ENCODE measurements at regions not wholly inside any gene's neighbourhood (a gene's known extent, or its start where the extent isn't known, plus 50 kb on each side); places are given as distances from the start of the nearest gene placed in this dataset.

DNA sequence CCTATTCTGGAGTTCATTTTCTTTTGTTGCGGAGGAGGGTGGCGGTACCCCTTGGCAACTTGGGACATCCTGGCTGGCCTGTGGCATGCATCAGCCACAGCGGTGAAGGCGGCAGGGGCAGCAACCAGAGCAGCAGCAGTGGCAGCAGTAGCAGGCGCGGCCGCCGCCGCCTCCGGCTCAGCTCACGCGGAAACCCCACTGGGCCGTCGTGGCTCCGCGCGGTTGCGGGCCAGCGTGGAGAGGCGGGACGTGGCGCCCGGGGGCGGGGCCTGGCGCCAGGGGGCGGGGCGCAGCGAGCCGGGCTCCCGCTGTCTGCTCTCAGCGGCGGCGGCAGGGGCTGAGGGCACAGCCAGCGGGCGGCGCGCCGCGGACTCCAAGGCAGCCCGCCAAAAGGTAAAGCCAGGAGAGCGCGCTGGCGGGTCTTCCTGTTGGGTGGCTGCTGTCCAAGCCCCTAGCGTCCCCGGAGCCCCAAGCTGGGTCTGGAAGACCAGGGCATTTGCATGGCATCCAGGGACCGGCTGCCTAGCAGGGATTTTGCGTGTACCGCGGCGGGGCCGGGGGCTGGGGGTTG, 334.4 kb upstream of the THRB start:
- H3K27ac ChIP-seq (ENCODE audit: low read depth in 1 of 3, low read length in 2 of 3), result no peak overlapping the region
- FAIRE-seq, result no peak
- 2 to 5% (median 4%) methylated on average over 42 to 51 of the region's 51 CpGs for WGBS, 3 donors
- no peaks in the 10 kb centered on the region for H3K36me3 ChIP-seq (ENCODE audit: control insufficient read depth in 3 of 3, insufficient read depth in 2 of 3, low read depth in 1 of 3, low read length in 3 of 3)
- peak in 1 of 2 donors; percentile 43 for DNase-seq
- H3K27me3 ChIP-seq (ENCODE audit: control insufficient read depth in 3 of 3, insufficient read depth in 3 of 3, low read length in 3 of 3), result peaks cover 3 to 52% (median 12%) of the 10 kb centered on the region in 3 donors
- peaks cover 0 to 6% (median 0%) of the 10 kb centered on the region in 3 donors for H3K4me1 ChIP-seq (ENCODE audit: control insufficient read depth in 3 of 3, insufficient read depth in 2 of 3, low read depth in 1 of 3, low read length in 2 of 3)
- no peaks in the 10 kb centered on the region for H3K9me3 ChIP-seq (ENCODE audit: control insufficient read depth in 2 of 2, insufficient read depth in 1 of 2, low read depth in 1 of 2, low read length in 1 of 2)
- peak overlapping the region in 2 of 3 donors; percentile 16 to 38 for H3K4me3 ChIP-seq (ENCODE audit: low read depth in 1 of 3, low read length in 3 of 3)

DNA sequence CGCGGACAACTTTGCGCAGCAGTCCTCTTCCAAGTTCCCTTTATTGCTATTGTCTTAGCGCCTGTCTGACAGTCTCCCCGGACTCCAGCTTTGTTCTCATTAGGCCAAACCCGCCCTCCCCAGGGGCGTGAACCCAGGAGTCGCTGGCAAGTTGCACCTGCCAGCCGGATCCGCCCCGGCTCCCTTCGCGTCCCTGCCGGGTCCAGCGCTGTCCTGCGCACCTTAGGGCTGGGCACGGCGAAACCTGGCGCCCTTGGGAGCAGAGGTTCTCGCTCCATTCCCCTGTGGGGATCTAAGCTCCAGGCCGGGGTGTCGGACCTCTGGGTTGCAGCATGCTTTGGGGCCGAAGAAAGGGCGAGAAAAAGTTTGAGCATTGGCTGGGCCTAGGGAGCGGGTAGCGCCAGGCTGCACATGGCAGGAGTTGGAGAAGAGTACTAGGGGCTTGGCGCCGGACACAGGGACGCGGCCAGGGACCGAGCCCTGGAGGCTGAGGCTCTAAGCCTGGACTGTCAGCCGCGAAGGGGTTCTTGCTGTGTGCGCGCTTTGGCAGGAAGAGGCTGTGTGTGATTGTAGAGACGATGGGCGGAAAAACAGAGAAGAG, 335.1 kb upstream of the THRB start:
- FAIRE-seq, result no peak
- H3K27me3 ChIP-seq (ENCODE audit: control insufficient read depth in 3 of 3, insufficient read depth in 3 of 3, low read length in 3 of 3), result peaks cover 3 to 52% (median 12%) of the 10 kb centered on the region in 3 donors
- 2 to 3% (median 2%) methylated on average over 36 to 37 of the region's 37 CpGs for WGBS, 3 donors
- DNase-seq, result peak; percentile 22 to 35
- no peak overlapping the region for H3K27ac ChIP-seq (ENCODE audit: low read depth in 1 of 3, low read length in 2 of 3)
- no peaks in the 10 kb centered on the region for H3K36me3 ChIP-seq (ENCODE audit: control insufficient read depth in 3 of 3, insufficient read depth in 2 of 3, low read depth in 1 of 3, low read length in 3 of 3)
- H3K4me3 ChIP-seq (ENCODE audit: low read depth in 1 of 3, low read length in 3 of 3), result peak overlapping the region in 2 of 3 donors; percentile 16 to 38
- H3K9me3 ChIP-seq (ENCODE audit: control insufficient read depth in 2 of 2, insufficient read depth in 1 of 2, low read depth in 1 of 2, low read length in 1 of 2), result no peaks in the 10 kb centered on the region
- peaks cover 0 to 6% (median 0%) of the 10 kb centered on the region in 3 donors for H3K4me1 ChIP-seq (ENCODE audit: control insufficient read depth in 3 of 3, insufficient read depth in 2 of 3, low read depth in 1 of 3, low read length in 2 of 3)

DNA sequence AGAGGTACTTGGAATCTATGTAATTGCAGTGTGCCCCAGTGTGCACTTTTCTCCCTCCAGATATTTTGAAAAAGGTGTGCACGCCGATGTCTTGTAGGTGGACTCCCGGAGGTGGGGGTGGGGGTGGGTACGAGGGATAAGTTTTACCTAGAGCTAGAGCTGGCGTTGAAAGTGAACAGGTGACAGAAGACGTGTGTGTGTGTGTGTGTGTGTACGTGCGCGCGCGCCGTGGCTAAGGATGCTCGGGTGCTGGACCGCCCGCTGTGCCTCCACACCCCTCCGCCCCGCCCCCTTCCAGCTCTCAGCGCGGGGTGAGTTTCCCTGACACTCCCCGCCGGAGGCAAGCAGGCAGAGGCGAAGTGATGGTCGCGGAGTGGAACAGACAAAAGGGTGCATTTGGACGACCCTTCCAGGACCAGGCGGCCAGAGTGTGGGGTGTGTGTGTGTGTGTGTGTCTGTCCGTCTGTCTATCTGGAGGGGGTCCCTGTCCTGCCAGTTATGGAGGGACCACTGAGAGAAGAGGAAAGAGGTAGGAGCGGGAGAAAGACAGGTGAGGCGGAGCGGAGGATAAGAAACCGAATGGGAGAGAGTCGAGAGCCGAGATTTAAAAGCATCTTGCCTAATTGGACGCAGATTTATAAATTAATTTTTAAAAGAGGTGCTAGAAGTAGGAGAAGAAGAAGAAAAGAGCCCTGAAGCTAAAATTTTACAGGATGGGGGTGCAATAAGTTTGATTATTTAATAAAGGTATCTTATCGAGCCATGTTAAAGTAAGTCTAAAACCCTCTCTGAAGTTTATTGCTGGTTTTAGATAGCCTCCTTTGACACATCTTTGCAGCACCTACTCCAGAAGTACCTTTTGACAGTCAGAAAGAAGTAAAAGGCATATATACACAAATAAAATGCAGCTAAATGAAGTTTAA, 335.8 kb upstream of the THRB start:
- Histone ChIP-seq H3K36me3 (ENCODE audit: control insufficient read depth in 3 of 3, insufficient read depth in 2 of 3, low read depth in 1 of 3, low read length in 3 of 3) (no peaks in the 10 kb centered on the region), H3K27me3 (ENCODE audit: control insufficient read depth in 3 of 3, insufficient read depth in 3 of 3, low read length in 3 of 3) (peaks cover 3 to 52% (median 12%) of the 10 kb centered on the region in 3 donors), H3K4me1 (ENCODE audit: control insufficient read depth in 3 of 3, insufficient read depth in 2 of 3, low read depth in 1 of 3, low read length in 2 of 3) (peaks cover 0 to 6% (median 0%) of the 10 kb centered on the region in 3 donors), H3K9me3 (ENCODE audit: control insufficient read depth in 2 of 2, insufficient read depth in 1 of 2, low read depth in 1 of 2, low read length in 1 of 2) (no peaks in the 10 kb centered on the region), H3K27ac (ENCODE audit: low read depth in 1 of 3, low read length in 2 of 3) (no peak overlapping the region), H3K4me3 (ENCODE audit: low read depth in 1 of 3, low read length in 3 of 3) (peak overlapping the region in 1 of 3 donors; percentile 38)
- DNase-seq (peak in 1 of 2 donors; percentile 2), FAIRE-seq (no peak)
- WGBS, 3 donors, result 7 to 11% (median 9%) methylated on average over 34 to 35 of the region's 35 CpGs

DNA sequence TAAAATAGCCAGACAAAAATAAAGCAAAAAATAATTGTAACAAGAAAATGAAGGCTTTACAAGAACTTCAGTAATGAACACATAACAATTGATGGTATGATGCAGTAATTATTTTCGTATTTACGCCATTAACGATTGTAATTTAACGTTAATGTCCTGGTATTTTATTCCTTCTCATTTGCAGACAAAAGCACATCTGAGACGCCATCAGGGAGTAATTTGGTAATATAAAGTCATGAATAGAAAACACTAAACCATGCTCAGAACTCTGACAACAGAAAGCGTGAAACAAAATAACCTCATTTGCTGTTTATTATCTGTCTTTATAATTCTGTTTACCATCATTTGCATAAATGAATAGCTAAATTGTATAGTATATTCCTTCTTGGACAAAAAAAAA, 336.6 kb upstream of the THRB start:
- no peak for FAIRE-seq

DNA sequence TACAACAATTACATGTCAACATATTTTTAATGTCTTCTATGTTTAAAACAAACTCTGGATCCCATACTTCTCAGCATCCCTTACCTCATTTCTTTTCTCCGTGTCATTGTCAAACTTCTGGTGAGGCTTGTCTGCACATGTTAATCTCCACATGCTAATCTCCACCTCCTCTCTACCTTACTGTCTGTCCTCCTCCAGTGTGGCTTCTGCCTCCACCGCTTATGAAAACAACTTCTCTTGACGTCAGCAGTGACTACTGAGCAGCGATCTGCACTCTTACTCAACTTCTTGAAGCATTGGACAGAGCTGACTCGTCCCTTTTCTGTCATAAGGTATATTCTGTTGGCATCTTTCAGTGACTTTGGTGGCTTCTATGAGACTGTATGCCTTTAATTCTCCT, 338.2 kb upstream of the THRB start:
- no peak for FAIRE-seq
- 72 to 81% (median 73%) methylated on average over 5 of the region's 5 CpGs for WGBS, 3 donors

More for the DNA sequence above, 336.6 kb upstream of the THRB start:
- DNase-seq, result no peak
- Histone ChIP-seq H3K4me3 (ENCODE audit: low read depth in 1 of 3, low read length in 3 of 3) (no peak overlapping the region), H3K27ac (ENCODE audit: low read depth in 1 of 3, low read length in 2 of 3) (no peak overlapping the region), H3K4me1 (ENCODE audit: control insufficient read depth in 3 of 3, insufficient read depth in 2 of 3, low read depth in 1 of 3, low read length in 2 of 3) (peaks cover 0 to 6% (median 0%) of the 10 kb centered on the region in 3 donors), H3K36me3 (ENCODE audit: control insufficient read depth in 3 of 3, insufficient read depth in 2 of 3, low read depth in 1 of 3, low read length in 3 of 3) (no peaks in the 10 kb centered on the region), H3K9me3 (ENCODE audit: control insufficient read depth in 2 of 2, insufficient read depth in 1 of 2, low read depth in 1 of 2, low read length in 1 of 2) (no peaks in the 10 kb centered on the region), H3K27me3 (ENCODE audit: control insufficient read depth in 3 of 3, insufficient read depth in 3 of 3, low read length in 3 of 3) (peaks cover 3 to 48% (median 12%) of the 10 kb centered on the region in 3 donors)
- WGBS, 3 donors, result 78 to 83% (median 82%) methylated on average over 6 of the region's 6 CpGs

DNA sequence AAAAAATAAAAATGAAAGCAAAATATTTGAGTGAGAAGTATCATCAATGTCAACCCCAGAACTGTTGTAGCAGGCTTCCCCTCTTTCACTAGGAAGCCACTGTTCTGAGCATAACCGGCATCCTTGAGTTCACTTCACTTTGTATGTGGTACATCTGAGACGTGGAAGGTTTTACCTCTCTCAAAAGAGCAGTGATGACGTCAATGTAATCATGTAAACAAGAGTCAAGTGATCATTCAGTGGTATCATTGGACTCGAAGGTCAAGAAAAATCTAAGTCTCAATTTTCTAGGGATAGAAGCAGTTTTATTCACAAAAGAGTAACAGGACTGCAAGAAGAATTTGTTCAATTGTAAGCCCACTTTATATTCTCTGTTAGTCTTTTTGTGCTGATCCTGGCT, 339.8 kb upstream of the THRB start:
- no peak for FAIRE-seq
- H3K4me3 ChIP-seq (ENCODE audit: low read depth in 1 of 3, low read length in 3 of 3), result no peak overlapping the region
- H3K4me1 ChIP-seq (ENCODE audit: control insufficient read depth in 3 of 3, insufficient read depth in 2 of 3, low read depth in 1 of 3, low read length in 2 of 3), result peaks cover 0 to 6% (median 0%) of the 10 kb centered on the region in 3 donors
- H3K27ac ChIP-seq (ENCODE audit: low read depth in 1 of 3, low read length in 2 of 3), result no peak overlapping the region
- H3K9me3 ChIP-seq (ENCODE audit: control insufficient read depth in 2 of 2, insufficient read depth in 1 of 2, low read depth in 1 of 2, low read length in 1 of 2), result no peaks in the 10 kb centered on the region
- peaks cover 0 to 28% (median 8%) of the 10 kb centered on the region in 3 donors for H3K27me3 ChIP-seq (ENCODE audit: control insufficient read depth in 3 of 3, insufficient read depth in 3 of 3, low read length in 3 of 3)
- H3K36me3 ChIP-seq (ENCODE audit: control insufficient read depth in 3 of 3, insufficient read depth in 2 of 3, low read depth in 1 of 3, low read length in 3 of 3), result no peaks in the 10 kb centered on the region
- no peak for DNase-seq
- 58 to 70% (median 61%) methylated on average over 4 of the region's 4 CpGs for WGBS, 3 donors

More for the DNA sequence above, 338.2 kb upstream of the THRB start:
- peaks cover 0 to 6% (median 0%) of the 10 kb centered on the region in 3 donors for H3K4me1 ChIP-seq (ENCODE audit: control insufficient read depth in 3 of 3, insufficient read depth in 2 of 3, low read depth in 1 of 3, low read length in 2 of 3)
- H3K27me3 ChIP-seq (ENCODE audit: control insufficient read depth in 3 of 3, insufficient read depth in 3 of 3, low read length in 3 of 3), result peaks cover 3 to 39% (median 12%) of the 10 kb centered on the region in 3 donors
- H3K4me3 ChIP-seq (ENCODE audit: low read depth in 1 of 3, low read length in 3 of 3), result no peak overlapping the region
- no peaks in the 10 kb centered on the region for H3K9me3 ChIP-seq (ENCODE audit: control insufficient read depth in 2 of 2, insufficient read depth in 1 of 2, low read depth in 1 of 2, low read length in 1 of 2)
- H3K27ac ChIP-seq (ENCODE audit: low read depth in 1 of 3, low read length in 2 of 3), result no peak overlapping the region
- DNase-seq, result no peak
- H3K36me3 ChIP-seq (ENCODE audit: control insufficient read depth in 3 of 3, insufficient read depth in 2 of 3, low read depth in 1 of 3, low read length in 3 of 3), result no peaks in the 10 kb centered on the region

DNA sequence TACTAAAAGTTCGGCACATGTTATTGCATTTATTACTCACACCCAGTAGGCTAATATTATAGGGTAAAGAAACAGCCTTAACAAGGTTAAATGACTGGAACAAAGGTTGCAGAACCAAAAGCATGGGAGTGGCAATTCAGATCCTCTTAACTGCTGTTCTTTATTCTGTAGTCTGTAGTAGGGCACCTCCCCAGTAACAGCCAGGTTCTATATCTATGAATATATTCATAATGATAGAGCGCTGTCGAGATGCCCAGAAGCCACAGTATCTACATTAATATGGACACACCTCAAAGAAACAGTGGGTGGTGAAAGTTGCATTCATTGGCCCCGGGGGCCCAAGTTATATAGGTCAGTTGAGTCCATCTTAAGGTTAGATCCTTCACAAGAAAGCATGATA, 340.9 kb upstream of the THRB start:
- Histone ChIP-seq H3K27ac (ENCODE audit: low read depth in 1 of 3, low read length in 2 of 3) (no peak overlapping the region), H3K4me1 (ENCODE audit: control insufficient read depth in 3 of 3, insufficient read depth in 2 of 3, low read depth in 1 of 3, low read length in 2 of 3) (no peaks in the 10 kb centered on the region), H3K27me3 (ENCODE audit: control insufficient read depth in 3 of 3, insufficient read depth in 3 of 3, low read length in 3 of 3) (peaks cover 0 to 17% (median 1%) of the 10 kb centered on the region in 3 donors), H3K36me3 (ENCODE audit: control insufficient read depth in 3 of 3, insufficient read depth in 2 of 3, low read depth in 1 of 3, low read length in 3 of 3) (no peaks in the 10 kb centered on the region), H3K4me3 (ENCODE audit: low read depth in 1 of 3, low read length in 3 of 3) (no peak overlapping the region), H3K9me3 (ENCODE audit: control insufficient read depth in 2 of 2, insufficient read depth in 1 of 2, low read depth in 1 of 2, low read length in 1 of 2) (no peaks in the 10 kb centered on the region)
- WGBS, 3 donors, result 65 to 79% (median 68%) methylated on average over 4 of the region's 4 CpGs
- FAIRE-seq (no peak), DNase-seq (no peak)

DNA sequence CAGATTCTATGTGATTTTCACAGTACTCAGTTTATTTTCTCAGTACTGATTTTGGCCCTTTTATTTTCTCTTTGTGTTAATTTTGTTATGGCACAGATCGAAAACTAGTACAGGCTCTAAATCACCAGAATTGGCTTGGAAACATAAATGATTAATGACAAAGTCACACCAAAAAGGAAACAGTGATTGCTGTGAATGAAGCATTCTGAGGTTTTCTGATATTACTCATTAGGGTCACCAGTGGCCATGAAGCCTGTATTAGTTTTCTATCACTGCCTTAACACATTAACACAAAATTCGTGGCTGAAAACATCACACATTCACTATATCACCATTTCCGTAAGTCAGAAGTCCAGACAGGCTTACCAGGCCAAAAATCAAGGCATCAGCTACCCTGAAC, 343.0 kb upstream of the THRB start:
- FAIRE-seq (no peak), DNase-seq (no peak)
- H3K4me3 ChIP-seq (ENCODE audit: low read depth in 1 of 3, low read length in 3 of 3), result no peak overlapping the region
- no peaks in the 10 kb centered on the region for H3K36me3 ChIP-seq (ENCODE audit: control insufficient read depth in 3 of 3, insufficient read depth in 2 of 3, low read depth in 1 of 3, low read length in 3 of 3)
- H3K27me3 ChIP-seq (ENCODE audit: control insufficient read depth in 3 of 3, insufficient read depth in 3 of 3, low read length in 3 of 3), result peaks cover 0 to 9% (median 0%) of the 10 kb centered on the region in 3 donors
- H3K4me1 ChIP-seq (ENCODE audit: control insufficient read depth in 3 of 3, insufficient read depth in 2 of 3, low read depth in 1 of 3, low read length in 2 of 3), result no peaks in the 10 kb centered on the region
- H3K9me3 ChIP-seq (ENCODE audit: control insufficient read depth in 2 of 2, insufficient read depth in 1 of 2, low read depth in 1 of 2, low read length in 1 of 2), result no peaks in the 10 kb centered on the region
- 65 to 80% (median 70%) methylated on average over 3 of the region's 3 CpGs for WGBS, 3 donors
- H3K27ac ChIP-seq (ENCODE audit: low read depth in 1 of 3, low read length in 2 of 3), result no peak overlapping the region
